ENCODE measurements at regions not wholly inside any gene's neighbourhood (a gene's known extent, or its start where the extent isn't known, plus 50 kb on each side); places are given as distances from the start of the nearest gene placed in this dataset.
"Not testable (repeated sequence)": the region's sequence is repeated elsewhere in the genome, so short reads cannot be mapped to it uniquely, and the experiment has no call there.

- H3K27ac ChIP-seq = no peak overlapping the region
- H3K27me3 ChIP-seq = no peaks in the 10 kb centered on the region
- 62 to 69% methylated on average over 2 of the region's 2 CpGs for WGBS, 2 donors
- H3K4me3 ChIP-seq = no peak overlapping the region
- no peaks in the 10 kb centered on the region for H3K4me1 ChIP-seq
- no peak for DNase-seq
- no peak for ATAC-seq
- intact Hi-C loops (cut with DNase I) = loop anchor here in 1 of 10 donors (2.0 kb wide), 1 partner anchor 77 kb away; no protein-coding TSS in a partner anchor
- TF ChIP-seq, protein P1, sequence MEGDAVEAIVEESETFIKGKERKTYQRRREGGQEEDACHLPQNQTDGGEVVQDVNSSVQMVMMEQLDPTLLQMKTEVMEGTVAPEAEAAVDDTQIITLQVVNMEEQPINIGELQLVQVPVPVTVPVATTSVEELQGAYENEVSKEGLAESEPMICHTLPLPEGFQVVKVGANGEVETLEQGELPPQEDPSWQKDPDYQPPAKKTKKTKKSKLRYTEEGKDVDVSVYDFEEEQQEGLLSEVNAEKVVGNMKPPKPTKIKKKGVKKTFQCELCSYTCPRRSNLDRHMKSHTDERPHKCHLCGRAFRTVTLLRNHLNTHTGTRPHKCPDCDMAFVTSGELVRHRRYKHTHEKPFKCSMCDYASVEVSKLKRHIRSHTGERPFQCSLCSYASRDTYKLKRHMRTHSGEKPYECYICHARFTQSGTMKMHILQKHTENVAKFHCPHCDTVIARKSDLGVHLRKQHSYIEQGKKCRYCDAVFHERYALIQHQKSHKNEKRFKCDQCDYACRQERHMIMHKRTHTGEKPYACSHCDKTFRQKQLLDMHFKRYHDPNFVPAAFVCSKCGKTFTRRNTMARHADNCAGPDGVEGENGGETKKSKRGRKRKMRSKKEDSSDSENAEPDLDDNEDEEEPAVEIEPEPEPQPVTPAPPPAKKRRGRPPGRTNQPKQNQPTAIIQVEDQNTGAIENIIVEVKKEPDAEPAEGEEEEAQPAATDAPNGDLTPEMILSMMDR (IDR thresholded peaks at IDR 0.05) = no peak
- H3K9me3 ChIP-seq = no peaks in the 10 kb centered on the region
- no peaks in the 10 kb centered on the region for H3K36me3 ChIP-seq
Measured at GRCh38 chr6:78253618-78254017, 600.8 kb downstream of the MEI4 start.

- Histone ChIP-seq H3K36me3 (no peaks in the 10 kb centered on the region), H3K27me3 (no peaks in the 10 kb centered on the region), H3K27ac (no peak overlapping the region), H3K4me3 (no peak overlapping the region), H3K4me1 (no peaks in the 10 kb centered on the region), H3K9me3 (peaks cover 0 to 15% (median 0%) of the 10 kb centered on the region in 11 donors)
- no peak for ATAC-seq
- intact Hi-C loops (cut with DNase I) = no loop called here
- DNase-seq = no peak
- TF ChIP-seq, protein P1 (IDR thresholded peaks at IDR 0.05) = no peak
- 68 to 81% methylated on average over 1 of the region's 1 CpG for WGBS, 2 donors
Measured at GRCh38 chr6:78259935-78260334, 607.1 kb downstream of the MEI4 start.

DNA sequence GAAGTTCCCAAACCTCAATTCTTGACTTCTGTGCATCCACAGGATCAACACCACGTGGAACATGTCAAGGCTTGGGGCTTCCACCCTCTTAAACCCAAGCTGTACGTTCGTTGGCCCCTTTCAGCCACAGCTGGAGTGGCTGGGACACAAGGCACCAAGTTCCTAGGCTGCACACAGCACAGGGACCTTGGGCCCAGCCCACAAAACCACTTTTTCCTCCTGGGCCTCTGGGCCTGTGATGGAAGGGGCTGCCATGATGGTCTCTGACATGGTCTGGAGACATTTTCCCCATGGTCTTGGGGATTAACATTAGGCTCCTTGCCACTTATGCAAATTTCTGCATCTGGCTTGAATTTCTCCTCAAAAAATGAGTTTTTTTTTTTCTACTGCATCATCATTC lies 606.9 kb upstream of the IRAK1BP1 start:
- 48 to 58% methylated on average over 3 of the region's 3 CpGs for WGBS, 2 donors
- DNase-seq; H3K27ac ChIP-seq; H3K27me3 ChIP-seq; H3K36me3 ChIP-seq; H3K4me3 ChIP-seq; ATAC-seq; H3K4me1 ChIP-seq; intact Hi-C loops (cut with DNase I): not testable (repeated sequence)
- peaks cover 0 to 15% (median 0%) of the 10 kb centered on the region in 11 donors for H3K9me3 ChIP-seq

DNA sequence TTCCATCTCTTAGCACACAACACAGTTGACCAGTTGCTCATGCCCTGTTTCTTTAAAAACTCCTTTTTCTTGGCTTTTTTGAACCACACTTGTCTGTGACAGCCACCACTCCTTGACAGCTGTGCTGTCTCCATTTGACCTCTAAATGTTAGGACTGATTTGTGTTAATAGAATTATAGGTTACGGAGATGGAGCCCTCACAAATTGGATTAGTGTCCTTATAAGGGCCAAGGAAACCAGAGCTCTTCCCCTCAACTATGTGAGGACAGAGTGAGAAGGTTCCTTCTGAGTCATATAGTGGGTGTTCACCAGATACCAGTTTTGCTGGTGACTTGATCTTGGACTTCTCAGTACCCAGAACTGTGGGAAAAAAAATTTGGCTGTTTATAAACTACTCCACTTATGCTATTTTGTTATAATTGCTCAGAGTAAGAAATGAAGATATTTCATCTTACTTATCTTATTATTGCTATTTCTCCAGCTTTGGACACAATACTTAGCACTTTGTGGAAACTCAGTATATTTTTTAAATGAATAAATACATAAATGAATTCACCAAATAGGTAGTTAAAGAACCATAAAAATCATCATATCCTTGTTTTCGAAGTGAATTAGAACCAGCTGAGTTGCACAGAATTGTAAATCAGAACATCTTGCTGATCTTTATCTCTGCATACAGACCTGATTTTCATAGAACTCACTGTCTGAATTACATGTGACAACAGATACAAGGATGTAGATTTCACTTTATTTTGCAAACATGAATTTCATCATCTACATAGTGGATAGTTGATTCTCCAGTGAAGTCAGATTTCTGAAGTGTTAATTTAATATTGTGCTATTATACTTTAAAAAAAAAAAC lies 598.5 kb upstream of the IRAK1BP1 start:
- no peak for DNase-seq
- H3K27ac ChIP-seq = no peak overlapping the region
- H3K9me3 ChIP-seq = peaks cover 0 to 3% (median 0%) of the 10 kb centered on the region in 11 donors
- WGBS, 2 donors = 76 to 78% methylated on average over 2 of the region's 2 CpGs
- intact Hi-C loops (cut with DNase I) = no loop called here
- no peaks in the 10 kb centered on the region for H3K4me1 ChIP-seq
- H3K27me3 ChIP-seq = no peaks in the 10 kb centered on the region
- no peaks in the 10 kb centered on the region for H3K36me3 ChIP-seq
- no peak for ATAC-seq
- no peak overlapping the region for H3K4me3 ChIP-seq
- TF ChIP-seq, protein P1 (IDR thresholded peaks at IDR 0.05) = no peak

DNA sequence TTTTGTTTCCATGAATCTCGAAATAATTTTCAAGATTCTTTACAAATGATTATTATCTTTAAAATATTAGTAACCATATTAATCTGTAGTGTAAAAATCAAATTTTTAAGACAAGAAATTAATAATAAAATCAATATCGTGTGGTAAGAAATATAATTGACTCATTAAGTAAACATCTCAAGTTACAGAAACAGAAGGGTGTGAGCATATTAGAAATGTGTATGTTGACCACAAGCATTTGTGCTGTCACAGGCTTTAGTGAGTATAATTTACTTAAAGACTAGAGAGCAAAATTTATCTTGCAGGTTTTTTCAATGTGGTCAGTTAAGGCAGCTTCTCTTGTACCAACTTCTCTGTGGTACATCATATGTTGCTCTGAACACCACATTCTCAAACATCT lies 566.5 kb upstream of the IRAK1BP1 start:
- ATAC-seq = no peak
- H3K9me3 ChIP-seq = peaks cover 0 to 19% (median 0%) of the 10 kb centered on the region in 11 donors
- no peaks in the 10 kb centered on the region for H3K27me3 ChIP-seq
- H3K27ac ChIP-seq = no peak overlapping the region
- 64 to 70% methylated on average over 2 of the region's 2 CpGs for WGBS, 2 donors
- intact Hi-C loops (cut with DNase I) = no loop called here
- H3K4me1 ChIP-seq = no peaks in the 10 kb centered on the region
- H3K4me3 ChIP-seq = no peak overlapping the region
- DNase-seq = no peak
- no peaks in the 10 kb centered on the region for H3K36me3 ChIP-seq
- TF ChIP-seq, protein P1 (IDR thresholded peaks at IDR 0.05) = no peak
